ENCODE measurements at regions not wholly inside any gene's neighbourhood (a gene's known extent, or its start where the extent isn't known, plus 50 kb on each side); places are given as distances from the start of the nearest gene placed in this dataset.

DNA sequence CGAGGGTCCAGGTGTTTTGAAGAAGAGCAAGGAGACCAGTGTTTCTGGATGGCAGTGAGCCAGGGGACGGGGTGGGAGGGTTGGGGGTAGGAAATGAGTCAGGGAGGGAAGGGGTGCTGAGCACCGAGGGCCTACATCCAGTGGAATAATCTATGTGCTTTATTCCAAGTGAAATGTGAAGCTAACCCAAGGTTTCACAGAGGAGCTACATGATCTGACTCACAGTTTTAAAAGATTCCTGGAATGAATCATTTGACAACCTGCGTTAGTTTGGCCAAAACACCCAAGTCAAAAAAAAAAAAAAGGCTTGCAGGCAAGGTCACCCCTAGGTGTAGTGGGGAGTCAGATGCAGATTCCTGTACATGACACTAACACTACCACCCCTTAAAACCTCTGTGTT is 419.7 kb upstream of the MEX3C start:
- Histone ChIP-seq H3K18ac (ENCODE audit: insufficient read length, low read depth, low read length) (no peak overlapping the region), H2BK20ac (ENCODE audit: low read depth, low read length, poor library complexity, severe bottlenecking) (no peak overlapping the region), H2AK5ac (ENCODE audit: insufficient read length, low read length) (no peak overlapping the region), H2BK5ac (ENCODE audit: insufficient read length, low read length) (no peak overlapping the region), H2BK120ac (ENCODE audit: low read depth, low read length, poor library complexity, severe bottlenecking) (no peak overlapping the region), H4K91ac (ENCODE audit: insufficient read length, low read depth, low read length) (no peak overlapping the region), H3K79me1 (ENCODE audit: insufficient read depth, low read depth, low read length, poor library complexity, severe bottlenecking) (no peaks in the 10 kb centered on the region), H3K9ac (ENCODE audit: extremely low read depth, insufficient read length, low read length) (no peak overlapping the region), H4K5ac (ENCODE audit: insufficient read length, low read depth, low read length) (no peak overlapping the region), H3K4me2 (ENCODE audit: insufficient read depth, insufficient read length, low read length) (no peak overlapping the region), H2AFZ (ENCODE audit: low read length) (no peak overlapping the region), H3K14ac (ENCODE audit: insufficient read depth, low read length) (no peak overlapping the region), H3K4me1 (ENCODE audit: insufficient read depth, low read length) (peaks cover 4% of the 10 kb centered on the region; the same call in 1 of the 2 replicates), H3K9me3 (ENCODE audit: control insufficient read depth, low read depth, low read length) (no peaks in the 10 kb centered on the region), H4K8ac (replicated peaks; ENCODE audit: insufficient read length, low read depth, low read length) (no peak overlapping the region), H3K23ac (ENCODE audit: insufficient read length, low read depth, low read length) (no peak overlapping the region), H2BK12ac (ENCODE audit: insufficient read length, low read depth, low read length) (no peak overlapping the region), H3K4ac (ENCODE audit: low read depth, low read length) (no peak overlapping the region), H3T11ph (ENCODE audit: low read length) (no peak overlapping the region), H3K23me2 (ENCODE audit: insufficient read length, low read depth, low read length, poor library complexity, severe bottlenecking) (no peaks in the 10 kb centered on the region), H3K56ac (ENCODE audit: insufficient read length, low read depth, low read length) (no peak overlapping the region), H4K20me1 (ENCODE audit: control insufficient read depth, insufficient read depth, insufficient read length) (no peaks in the 10 kb centered on the region), H3K27me3 (ENCODE audit: insufficient read depth, low read length) (no peaks in the 10 kb centered on the region), H3K79me2 (ENCODE audit: insufficient read depth, low read length) (no peaks in the 10 kb centered on the region), H2BK15ac (ENCODE audit: low read depth, low read length) (no peak overlapping the region), H3K27ac (ENCODE audit: insufficient read length, low read depth, low read length) (no peak overlapping the region)
- H3K36me3 Mint-ChIP-seq (ENCODE audit: insufficient read depth in 1 of 3, low read depth in 3 of 3) = peaks cover 0 to 4% (median 4%) of the 10 kb centered on the region in 3 experiments; a peak in 3 of 7 replicates
- TF ChIP-seq, protein P1, sequence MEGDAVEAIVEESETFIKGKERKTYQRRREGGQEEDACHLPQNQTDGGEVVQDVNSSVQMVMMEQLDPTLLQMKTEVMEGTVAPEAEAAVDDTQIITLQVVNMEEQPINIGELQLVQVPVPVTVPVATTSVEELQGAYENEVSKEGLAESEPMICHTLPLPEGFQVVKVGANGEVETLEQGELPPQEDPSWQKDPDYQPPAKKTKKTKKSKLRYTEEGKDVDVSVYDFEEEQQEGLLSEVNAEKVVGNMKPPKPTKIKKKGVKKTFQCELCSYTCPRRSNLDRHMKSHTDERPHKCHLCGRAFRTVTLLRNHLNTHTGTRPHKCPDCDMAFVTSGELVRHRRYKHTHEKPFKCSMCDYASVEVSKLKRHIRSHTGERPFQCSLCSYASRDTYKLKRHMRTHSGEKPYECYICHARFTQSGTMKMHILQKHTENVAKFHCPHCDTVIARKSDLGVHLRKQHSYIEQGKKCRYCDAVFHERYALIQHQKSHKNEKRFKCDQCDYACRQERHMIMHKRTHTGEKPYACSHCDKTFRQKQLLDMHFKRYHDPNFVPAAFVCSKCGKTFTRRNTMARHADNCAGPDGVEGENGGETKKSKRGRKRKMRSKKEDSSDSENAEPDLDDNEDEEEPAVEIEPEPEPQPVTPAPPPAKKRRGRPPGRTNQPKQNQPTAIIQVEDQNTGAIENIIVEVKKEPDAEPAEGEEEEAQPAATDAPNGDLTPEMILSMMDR (conservative IDR thresholded peaks at IDR 0.05) = no peak
- peaks cover 14 to 15% of the 10 kb centered on the region in 2 experiments for H3K4me1 Mint-ChIP-seq
- H3K4me3 Mint-ChIP-seq = no peak overlapping the region
- DNase-seq = no peak
- H3K27ac Mint-ChIP-seq = no peak overlapping the region
- H3K9me3 Mint-ChIP-seq = peaks cover 0 to 3% of the 10 kb centered on the region in 2 experiments; a peak in 2 of 5 replicates
- WGBS (ENCODE audit: extremely low coverage, insufficient read length, low lambda C conversion rate) = no CpG with 5 or more reads among the region's 4 CpGs
- H3K27me3 Mint-ChIP-seq (ENCODE audit: low read depth) = peaks cover 12% of the 10 kb centered on the region
